HCT116 (cell line): ENCODE measurements at regions not wholly inside any gene's neighbourhood (a gene's known extent, or its start where the extent isn't known, plus 50 kb on each side); places are given as distances from the start of the nearest gene placed in this dataset.

Experiments
- ATAC-seq: fragments of 200-7000 bp; cut with Tn5 transposase; 2 replicates; pipeline ENCODE4 v1.9.1; 2020; ENCODE audit warnings: mild to moderate bottlenecking, moderate library complexity
- BruUV-seq: library from RNA; stranded (reverse); fragments of 400-500 nt; replicated peaks from 2 replicates; lab custom pipeline; 2021; lab: Mats Ljungman, UMichigan
- CTCF ChIA-PET: fragments of 300-600 bp; sonication (Branson Sonifier 250); formaldehyde crosslinking; loops from one replicate; lab custom pipeline; 2021; ENCODE audit warnings: antibody characterized with exemption; lab: Charles Lee
- POLR2A ChIA-PET: fragments of 300-600, 350-600 bp; sonication (Branson Sonifier 250); formaldehyde crosslinking; loops from one replicate; lab custom pipeline; 2021; ENCODE audit warnings: antibody characterized with exemption; lab: Charles Lee
- RAD21 ChIA-PET, 2 experiments: fragments of 300-600 bp; sonication (Branson Sonifier 250); formaldehyde crosslinking; loops; one replicate each; lab custom pipeline; 2023; ENCODE audit warnings: low total read pairs in 2 of 2; ENCODE audit not compliant: uncharacterized antibody in 2 of 2, unreplicated experiment in 2 of 2, low non-redundant PET in 1 of 2; lab: Charles Lee
- DNase-seq: peaks from one replicate; pipeline ENCODE4 v3.0.0-alpha.2; 2010; ENCODE audit warnings: low read depth, low spot score
- H2AFZ ChIP-seq: fragments of 200-600 bp; shearing (Covaris generic), sonication (generic); 2 replicates; pipeline ENCODE4 v1.6.1; 2017; ENCODE audit warnings: low read depth, mixed run types, mixed read lengths, antibody characterized with exemption, low read length; ENCODE audit not compliant: poor library complexity, severe bottlenecking
- H3K27ac ChIP-seq: 2 replicates; pipeline ENCODE4 v1.5.1; 2012; ENCODE audit warnings: low read depth, low read length
- H3K27me3 ChIP-seq: fragments of 200-600 bp; sonication (generic); 2 replicates; pipeline ENCODE4 v1.6.1; 2016; ENCODE audit warnings: mixed run types, low read length, mixed read lengths; ENCODE audit not compliant: insufficient read depth
- H3K36me3 ChIP-seq, 2 experiments: fragments of 200-500 bp in 1 of 2; fragments of 200-600 bp in 1 of 2; sonication (Bioruptor generic) in 1 of 2; sonication (generic) in 1 of 2; 2 replicates each; pipeline versions ENCODE4 v1.5.1 to v1.6.1; 2014 to 2016; ENCODE audit warnings: low read length in 2 of 2, inconsistent platforms in 1 of 2, mixed read lengths in 1 of 2, mixed run types in 1 of 2; ENCODE audit not compliant: insufficient read depth in 2 of 2, control insufficient read depth in 1 of 2
- H3K4me1 ChIP-seq, 2 experiments: fragments of 200-600 bp in 1 of 2; sonication (generic) in 1 of 2; 2 replicates each; pipeline versions ENCODE4 v1.5.1 to v1.6.1; 2012 to 2017; ENCODE audit warnings: low read length in 2 of 2, inconsistent platforms in 1 of 2, mild to moderate bottlenecking in 1 of 2, mixed read lengths in 1 of 2, mixed run types in 1 of 2, moderate library complexity in 1 of 2; ENCODE audit not compliant: insufficient read depth in 2 of 2, control insufficient read depth in 1 of 2
- H3K4me2 ChIP-seq: fragments of 200-600 bp; sonication (generic); 2 replicates; pipeline ENCODE4 v1.6.1; 2017; ENCODE audit warnings: mixed run types, low read length, mixed read lengths
- H3K4me3 ChIP-seq, 2 experiments: fragments of 200-600 bp in 1 of 2; sonication (generic) in 1 of 2; replicated peaks in 1 of 2; 2 replicates each; pipeline ENCODE4 v1.5.1; 2011 to 2016; ENCODE audit warnings: low read length in 2 of 2, control low read depth in 1 of 2, low read depth in 1 of 2, mild to moderate bottlenecking in 1 of 2, mixed read lengths in 1 of 2, mixed run types in 1 of 2
- H3K79me2 ChIP-seq: fragments of 200-600 bp; sonication (generic); 2 replicates; pipeline ENCODE4 v1.6.1; 2017; ENCODE audit warnings: mild to moderate bottlenecking, mixed run types, low read length, moderate library complexity, mixed read lengths; ENCODE audit not compliant: insufficient read depth
- H3K9ac ChIP-seq: fragments of 200-600 bp; sonication (generic); 2 replicates; pipeline ENCODE4 v1.6.1; 2016; ENCODE audit warnings: low read length, mixed read lengths
- H3K9me2 ChIP-seq: fragments of 200-600 bp; sonication (generic), shearing (Covaris generic); 2 replicates; pipeline ENCODE4 v1.6.1; 2017; ENCODE audit warnings: mixed run types, mild to moderate bottlenecking, moderate library complexity; ENCODE audit not compliant: insufficient read depth
- H3K9me3 ChIP-seq, 2 experiments: fragments of 200-500 bp in 1 of 2; fragments of 200-600 bp in 1 of 2; sonication (Bioruptor generic) in 1 of 2; sonication (generic) in 1 of 2; 2 replicates each; pipeline ENCODE4 v1.6.1; 2014 to 2017; ENCODE audit warnings: low read length in 2 of 2, mixed read lengths in 2 of 2, inconsistent platforms in 1 of 2, low read depth in 1 of 2, mild to moderate bottlenecking in 1 of 2, mixed run types in 1 of 2, moderate library complexity in 1 of 2; ENCODE audit not compliant: control insufficient read depth in 1 of 2, insufficient read depth in 1 of 2
- H4K20me1 ChIP-seq: fragments of 200-600 bp; sonication (generic), shearing (Covaris generic); 2 replicates; pipeline ENCODE4 v1.6.1; 2017; ENCODE audit warnings: mixed run types, mild to moderate bottlenecking, moderate library complexity; ENCODE audit not compliant: insufficient read depth
- CBX3 ChIP-seq: IDR thresholded peaks from 2 replicates; pipeline ENCODE4 v1.6.1; 2012; ENCODE audit warnings: low read depth
- CEBPB ChIP-seq: IDR thresholded peaks from 2 replicates; pipeline ENCODE4 v1.6.1; 2012; ENCODE audit warnings: low read depth
- CTCF ChIP-seq, 3 experiments: fragments of 200-600 bp in 1 of 3; sonication (generic) in 1 of 3; IDR thresholded peaks in 2 of 3; conservative IDR thresholded peaks in 1 of 3; 2 replicates each; pipeline ENCODE4 v1.5.1; 2012 to 2017; ENCODE audit warnings: low read depth in 2 of 3, low read length in 2 of 3, antibody characterized with exemption in 1 of 3, borderline replicate concordance in 1 of 3, control low read depth in 1 of 3, mild to moderate bottlenecking in 1 of 3, mixed read lengths in 1 of 3, mixed run types in 1 of 3, moderate library complexity in 1 of 3; ENCODE audit not compliant: insufficient read depth in 1 of 3
- EGR1 ChIP-seq: IDR thresholded peaks from 2 replicates; pipeline ENCODE4 v1.6.1; 2012; ENCODE audit warnings: low read depth
- ELF1 ChIP-seq: IDR thresholded peaks from 2 replicates; pipeline ENCODE4 v1.6.1; 2012; ENCODE audit warnings: low read depth, borderline replicate concordance
- EZH2 ChIP-seq: fragments of 200-600 bp; sonication (generic); IDR thresholded peaks from 2 replicates; pipeline ENCODE4 v1.6.1; 2017; ENCODE audit warnings: antibody characterized with exemption, mixed run types
- EZH2phosphoT487 ChIP-seq: fragments of 200-600 bp; IDR thresholded peaks from 2 replicates; pipeline ENCODE4 v1.6.1; 2018; ENCODE audit warnings: antibody characterized with exemption, borderline replicate concordance
- FOSL1 ChIP-seq: IDR thresholded peaks from 2 replicates; pipeline ENCODE4 v1.6.1; 2012; ENCODE audit warnings: low read depth
- JUND ChIP-seq: IDR thresholded peaks from 2 replicates; pipeline ENCODE4 v1.6.1; 2012
- MAX ChIP-seq: IDR thresholded peaks from 2 replicates; pipeline ENCODE4 v1.6.1; 2012
- RAD21 ChIP-seq: IDR thresholded peaks from 2 replicates; pipeline ENCODE4 v1.6.1; 2012; ENCODE audit warnings: low read depth, mild to moderate bottlenecking
- SP1 ChIP-seq: IDR thresholded peaks from 2 replicates; pipeline ENCODE4 v1.6.1; 2012; ENCODE audit warnings: low read depth
- SRF ChIP-seq: IDR thresholded peaks from 2 replicates; pipeline ENCODE4 v1.6.1; 2012; ENCODE audit warnings: low read depth
- TCF7L2 ChIP-seq: IDR thresholded peaks from 2 replicates; pipeline ENCODE4 v1.7.0; 2011; ENCODE audit warnings: borderline replicate concordance, inconsistent platforms; ENCODE audit not compliant: insufficient read depth, insufficient read length; ENCODE audit errors: extremely low read depth
- ZBTB33 ChIP-seq: IDR thresholded peaks from 2 replicates; pipeline ENCODE4 v1.6.1; 2011; ENCODE audit warnings: mild to moderate bottlenecking, low read length, moderate library complexity; ENCODE audit not compliant: insufficient replicate concordance; ENCODE audit errors: extremely low read depth
- ZFX ChIP-seq: fragments of 450-650 bp; IDR thresholded peaks from 2 replicates; pipeline ENCODE4 v1.6.1; 2017
- intact Hi-C: fragments of 100-400 bp; cut with micrococcal nuclease; formaldehyde crosslinking; loops from 2 replicates; pipeline ENCODE4 v1.10.0; 2022

- no peaks in the 10 kb centered on the region; the same call in 1 of the 2 replicates for H3K27me3 ChIP-seq
- DNase-seq (no peak), ATAC-seq (no peak)
- no peaks in the 10 kb centered on the region for H3K9me2 ChIP-seq
- TF ChIP-seq ZFX (no peak), ELF1 (no peak), SRF (no peak), SP1 (no peak), CBX3 (no peak), RAD21 (no peak), EZH2 (no peak), EZH2phosphoT487 (no peak), FOSL1 (no peak), CEBPB (no peak), TCF7L2 (no peak)
- ChIA-PET RAD21 (no interaction called here), CTCF (no interaction called here), POLR2A (no interaction called here)
- H3K4me2 ChIP-seq, result no peak overlapping the region
- no peak overlapping the region for H3K9ac ChIP-seq
- no peaks in the 10 kb centered on the region for H3K36me3 ChIP-seq
- H4K20me1 ChIP-seq, result no peaks in the 10 kb centered on the region
- intact Hi-C loops, result no loop called here
- no peak overlapping the region for H3K4me3 ChIP-seq
- H2AFZ ChIP-seq, result no peak overlapping the region
- H3K4me1 ChIP-seq, result peaks cover 0 to 3% of the 10 kb centered on the region in 2 experiments; a peak in 1 of 4 replicates
- H3K27ac ChIP-seq, result no peak overlapping the region
- H3K9me3 ChIP-seq, result no peaks in the 10 kb centered on the region
- no peaks in the 10 kb centered on the region for H3K79me2 ChIP-seq
- no TSS peak for BruUV-seq
Measured at GRCh38 chr1:116255486-116256285, 117.4 kb upstream of the ATP1A1 start.

- RAD21 ChIA-PET, result no interaction called here
- TF ChIP-seq RAD21 (no peak), SRF (no peak), ZFX (no peak), SP1 (no peak), MAX (no peak), CBX3 (no peak), EGR1 (no peak), CTCF (IDR thresholded peaks at IDR 0.05 in 2 of 3, conservative IDR thresholded peaks at IDR 0.05 in 1 of 3; ENCODE audit: borderline replicate concordance in 1 of 3, insufficient read depth in 1 of 3, low read depth in 2 of 3, low read length in 2 of 3) (no peak), JUND (no peak), EZH2phosphoT487 (no peak), ELF1 (no peak), ZBTB33 (no peak), FOSL1 (no peak)
Measured at GRCh38 chr1:116256286-116256649, 116.8 kb upstream of the ATP1A1 start.

More at GRCh38 chr1:116256286-116256649, 116.8 kb upstream of the ATP1A1 start:
- no peaks in the 10 kb centered on the region for H3K36me3 ChIP-seq
- ChIA-PET CTCF (no interaction called here), POLR2A (no interaction called here)
- DNase-seq, result no peak
- intact Hi-C loops, result no loop called here
- H3K9me2 ChIP-seq, result no peaks in the 10 kb centered on the region
- no TSS peak for BruUV-seq
- H3K79me2 ChIP-seq, result no peaks in the 10 kb centered on the region
- no peak overlapping the region for H2AFZ ChIP-seq
- no peak overlapping the region for H3K27ac ChIP-seq
- H3K9me3 ChIP-seq, result no peaks in the 10 kb centered on the region
- no peaks in the 10 kb centered on the region for H4K20me1 ChIP-seq
- H3K4me1 ChIP-seq, result peaks cover 0 to 3% of the 10 kb centered on the region in 2 experiments; a peak in 1 of 4 replicates
- no peak for ATAC-seq
- no peak overlapping the region for H3K9ac ChIP-seq
- H3K4me3 ChIP-seq, result no peak overlapping the region
- no peak overlapping the region for H3K4me2 ChIP-seq
- no peaks in the 10 kb centered on the region; the same call in 1 of the 2 replicates for H3K27me3 ChIP-seq
